ENCODE measurements at regions not wholly inside any gene's neighbourhood (a gene's known extent, or its start where the extent isn't known, plus 50 kb on each side); places are given as distances from the start of the nearest gene placed in this dataset.

DNA sequence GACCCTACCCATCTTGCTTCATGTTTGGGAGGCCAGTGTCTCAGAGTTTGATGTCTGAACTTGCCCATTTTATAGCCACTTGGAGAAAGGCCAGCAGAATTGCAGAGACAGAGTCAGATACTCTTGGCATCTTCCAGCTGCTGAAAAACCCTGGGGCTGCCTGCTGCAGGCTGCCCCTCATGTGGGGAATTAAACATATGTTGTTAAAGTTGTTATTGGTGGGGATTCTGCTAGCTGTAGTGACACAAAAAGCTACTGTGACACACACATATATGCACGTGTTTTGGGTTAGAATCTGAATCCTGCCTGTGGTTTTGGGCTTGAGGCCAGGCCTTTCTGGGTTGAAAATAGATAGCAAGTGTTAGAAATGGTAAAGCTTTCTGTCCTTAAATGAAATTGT, 1288.4 kb downstream of the AACS start:
- TF ChIP-seq, protein P1, sequence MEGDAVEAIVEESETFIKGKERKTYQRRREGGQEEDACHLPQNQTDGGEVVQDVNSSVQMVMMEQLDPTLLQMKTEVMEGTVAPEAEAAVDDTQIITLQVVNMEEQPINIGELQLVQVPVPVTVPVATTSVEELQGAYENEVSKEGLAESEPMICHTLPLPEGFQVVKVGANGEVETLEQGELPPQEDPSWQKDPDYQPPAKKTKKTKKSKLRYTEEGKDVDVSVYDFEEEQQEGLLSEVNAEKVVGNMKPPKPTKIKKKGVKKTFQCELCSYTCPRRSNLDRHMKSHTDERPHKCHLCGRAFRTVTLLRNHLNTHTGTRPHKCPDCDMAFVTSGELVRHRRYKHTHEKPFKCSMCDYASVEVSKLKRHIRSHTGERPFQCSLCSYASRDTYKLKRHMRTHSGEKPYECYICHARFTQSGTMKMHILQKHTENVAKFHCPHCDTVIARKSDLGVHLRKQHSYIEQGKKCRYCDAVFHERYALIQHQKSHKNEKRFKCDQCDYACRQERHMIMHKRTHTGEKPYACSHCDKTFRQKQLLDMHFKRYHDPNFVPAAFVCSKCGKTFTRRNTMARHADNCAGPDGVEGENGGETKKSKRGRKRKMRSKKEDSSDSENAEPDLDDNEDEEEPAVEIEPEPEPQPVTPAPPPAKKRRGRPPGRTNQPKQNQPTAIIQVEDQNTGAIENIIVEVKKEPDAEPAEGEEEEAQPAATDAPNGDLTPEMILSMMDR (IDR thresholded peaks at IDR 0.05; ENCODE audit: low read length) = no peak
- TF ChIP-seq EZH2 (IDR thresholded peaks at IDR 0.05; ENCODE audit: borderline replicate concordance, low read length) = no peak
